Fibroblast of gingiva (primary cell): ENCODE measurements at regions not wholly inside any gene's neighbourhood (a gene's known extent, or its start where the extent isn't known, plus 50 kb on each side); places are given as distances from the start of the nearest gene placed in this dataset.
A peak's percentile ranks its signal among the peaks of the same experiment; 100 is the strongest.

ENCODE experiments used
- DNase-seq: peaks from one replicate; pipeline ENCODE4 v3.0.0-alpha.2; 2011; ENCODE audit warnings: low read depth

DNA sequence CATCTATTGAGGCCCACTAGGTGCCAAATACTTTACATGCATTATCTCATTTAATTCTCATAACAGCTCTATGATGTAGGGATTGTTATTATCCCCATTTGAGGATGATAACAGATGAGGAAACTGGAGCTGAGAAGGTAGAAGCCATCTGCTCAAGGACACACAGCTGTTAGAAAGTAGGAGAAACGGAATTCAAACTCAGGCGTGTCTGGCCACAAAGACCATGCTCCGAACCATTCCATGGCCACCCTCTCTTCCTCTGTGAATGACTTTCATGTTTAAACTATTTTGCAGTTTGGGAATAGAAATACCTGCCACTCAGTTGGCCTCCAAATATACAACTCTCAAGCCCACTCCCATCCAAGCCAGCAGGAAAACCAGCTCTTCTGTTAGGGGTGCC, 87.6 kb upstream of the ANKRD55 start:
- DNase-seq = no peak

DNA sequence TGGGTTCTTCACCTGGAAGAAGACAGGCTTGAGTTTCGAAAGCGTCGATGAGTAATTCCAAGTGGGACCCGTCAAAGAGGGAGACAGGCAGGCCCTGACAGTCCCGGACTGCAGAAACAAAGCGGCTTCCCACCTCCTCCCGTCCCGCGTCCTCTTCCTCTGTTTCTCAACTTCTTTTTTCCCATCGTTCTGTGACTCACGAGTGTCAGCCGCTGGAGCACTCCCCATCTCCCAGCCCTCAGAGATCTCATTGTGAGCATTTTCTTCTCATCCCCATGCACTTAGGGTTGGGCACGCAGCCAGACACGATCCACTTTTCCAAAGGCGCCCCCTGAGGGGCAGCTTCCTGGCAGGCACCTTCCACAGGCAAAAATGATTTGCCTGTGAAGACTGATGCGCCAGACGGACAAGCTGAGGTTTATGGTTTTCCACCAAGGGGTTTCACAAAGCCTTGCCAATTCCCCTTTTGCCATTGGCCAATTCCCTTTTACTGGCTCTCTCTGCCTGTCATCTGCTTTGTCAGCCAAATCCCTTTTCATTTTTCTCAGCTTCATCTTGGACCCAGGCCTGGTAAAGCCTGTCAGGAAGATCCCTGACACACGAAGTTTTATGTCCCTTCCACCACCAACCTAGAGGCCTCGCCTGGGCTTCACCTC, 86.5 kb upstream of the ANKRD55 start:
- DNase-seq = no peak

DNA sequence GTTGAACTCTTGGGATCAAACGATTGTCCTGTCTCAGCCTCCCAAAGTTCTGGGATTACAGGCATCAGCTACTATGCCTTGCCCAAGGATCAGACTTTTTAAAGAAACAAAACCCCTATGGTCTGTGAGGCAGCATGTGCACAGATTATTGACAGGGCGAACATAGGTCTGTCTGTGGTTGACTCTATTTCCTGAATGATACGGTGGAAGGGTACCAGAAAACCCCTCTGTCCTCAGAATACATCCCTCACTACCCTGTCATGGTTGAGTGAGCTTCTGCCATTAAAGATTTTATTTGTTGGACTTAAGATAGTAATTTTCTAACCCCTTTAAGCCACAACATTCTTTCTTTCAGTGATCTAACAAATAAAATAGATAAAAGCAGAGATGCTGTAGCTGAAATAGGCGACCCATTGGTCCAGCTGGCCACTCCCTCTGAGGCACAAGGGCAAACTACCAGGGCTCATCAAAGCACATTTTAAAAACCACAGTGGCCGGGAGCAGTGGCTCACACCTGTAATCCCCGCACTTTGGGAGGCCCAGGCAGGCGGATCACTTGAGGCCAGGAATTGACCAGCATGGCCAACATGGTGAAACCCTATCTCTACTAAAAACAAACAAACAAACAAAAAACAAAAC, 84.9 kb upstream of the ANKRD55 start:
- DNase-seq = no peak

DNA sequence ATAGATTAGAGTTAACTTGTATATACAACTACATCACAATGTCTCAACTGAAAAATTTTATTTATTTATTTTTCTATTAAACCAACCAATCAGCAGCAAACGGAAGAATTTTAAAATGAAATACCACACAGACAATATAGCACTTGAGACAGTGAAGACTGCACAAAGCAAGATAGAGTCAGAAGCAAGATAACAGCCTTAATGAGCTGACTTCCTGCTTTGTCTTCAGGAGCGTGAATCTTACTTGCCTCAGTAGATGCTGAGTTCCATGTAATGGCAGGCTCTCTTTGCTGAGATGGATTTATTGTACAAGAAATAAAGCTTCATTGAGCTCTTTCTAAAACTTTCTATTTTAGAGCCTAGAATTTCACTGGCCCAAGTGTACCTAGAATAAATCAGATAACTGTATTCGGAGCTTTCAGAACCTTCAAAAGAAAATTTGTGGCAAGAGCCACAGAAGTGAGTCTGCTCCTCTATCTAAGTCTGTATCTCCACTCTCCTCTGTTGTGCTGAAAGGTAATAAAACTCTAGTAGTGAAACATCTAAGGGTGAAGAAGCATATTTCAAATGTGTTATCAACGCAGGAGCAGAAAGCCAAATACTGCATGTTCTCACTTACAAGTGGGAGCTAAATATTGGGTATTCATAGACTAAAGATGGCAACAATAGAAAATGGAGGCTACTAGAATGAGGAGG, 83.3 kb upstream of the ANKRD55 start:
- no peak for DNase-seq

DNA sequence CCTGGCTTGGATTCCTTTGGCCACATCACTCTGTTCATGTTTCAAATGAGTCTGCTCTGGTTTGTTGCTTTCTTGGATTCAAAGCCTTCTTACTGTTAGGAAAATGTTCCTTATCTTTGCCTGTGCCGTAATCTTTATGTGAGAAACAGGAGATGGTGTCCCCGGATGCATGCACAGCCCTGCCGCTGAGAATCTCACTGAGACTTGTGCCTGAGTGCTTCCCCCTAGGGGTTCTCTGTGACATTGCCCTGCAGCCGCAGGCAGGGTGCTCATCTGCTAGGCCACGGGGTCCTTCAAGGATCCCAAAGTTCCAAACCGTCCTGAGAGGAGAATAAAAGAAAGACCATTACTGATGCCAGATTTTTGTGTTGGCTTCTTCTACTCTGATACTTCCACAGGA, 81.4 kb upstream of the ANKRD55 start:
- no peak for DNase-seq

DNA sequence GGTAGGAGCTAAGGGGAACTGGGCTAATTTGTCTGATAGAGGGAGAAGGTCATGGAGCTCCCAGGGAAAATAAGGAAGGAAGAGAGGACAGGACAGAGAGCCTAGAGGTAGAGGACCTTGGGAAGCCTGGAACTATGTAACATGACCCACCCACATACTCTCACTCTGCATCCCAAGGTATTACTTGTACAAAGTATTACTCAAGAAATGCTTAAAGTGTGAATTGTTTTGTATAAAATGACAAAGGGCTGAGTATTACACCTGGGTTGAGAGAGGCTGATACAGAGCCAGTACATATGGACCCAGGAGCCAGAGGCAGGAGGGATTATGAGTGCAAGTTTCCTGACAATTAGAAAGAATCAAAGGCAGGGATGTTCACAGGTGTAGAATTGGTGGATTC, 80.5 kb upstream of the ANKRD55 start:
- DNase-seq = no peak

DNA sequence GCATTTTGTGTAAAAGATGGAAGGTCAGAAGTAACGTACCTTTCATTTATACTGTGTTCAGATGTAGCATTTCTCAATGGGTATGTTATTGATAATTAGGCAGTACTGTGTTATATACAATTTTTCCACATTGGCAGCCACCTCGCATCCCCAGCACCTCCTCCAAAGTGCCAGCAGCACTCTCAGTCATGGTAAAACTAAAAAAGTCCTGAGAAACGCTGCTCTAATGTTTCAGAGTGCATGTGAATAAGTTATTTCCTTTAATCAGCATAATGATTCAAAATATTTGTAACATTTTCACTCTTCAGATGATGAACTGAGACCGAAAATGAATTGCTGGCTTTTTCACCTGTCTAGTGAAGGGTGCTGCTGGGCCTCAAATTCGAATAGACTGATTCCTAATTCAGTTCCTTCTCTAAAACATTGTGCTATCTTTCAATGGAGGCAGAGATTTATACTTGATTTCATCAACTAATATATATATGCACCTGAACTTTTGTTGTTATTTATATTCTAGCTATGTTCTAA, 79.9 kb upstream of the ANKRD55 start:
- DNase-seq = no peak

DNA sequence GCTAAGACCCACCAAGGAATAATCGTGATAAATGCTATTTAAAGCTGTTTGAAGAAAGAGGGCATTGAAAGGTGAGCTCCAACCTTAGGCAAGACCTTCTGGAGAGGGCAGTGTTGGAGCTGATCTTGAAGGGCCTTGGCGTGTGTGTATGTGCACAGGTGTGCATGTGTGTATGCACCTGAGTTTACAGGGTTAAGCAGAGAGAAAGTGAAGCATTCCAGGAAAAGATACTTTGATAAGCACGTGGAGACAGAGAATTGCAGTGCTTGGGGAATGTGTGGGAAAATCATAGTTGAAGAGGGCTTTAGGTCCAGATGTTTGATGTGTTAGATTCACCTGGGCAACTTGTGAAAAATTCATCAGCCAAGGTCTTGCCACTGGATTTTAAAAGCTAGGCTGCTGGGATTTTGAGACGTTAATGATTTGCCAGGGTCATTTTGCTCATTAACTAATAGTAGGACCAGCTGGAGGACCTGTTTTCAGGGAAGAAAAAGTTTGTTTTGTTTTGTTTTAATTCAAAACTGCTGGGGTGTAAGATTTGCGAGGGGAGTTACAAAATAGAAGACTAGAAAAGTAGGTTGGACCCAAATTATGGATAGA, 78.3 kb upstream of the ANKRD55 start:
- no peak for DNase-seq

DNA sequence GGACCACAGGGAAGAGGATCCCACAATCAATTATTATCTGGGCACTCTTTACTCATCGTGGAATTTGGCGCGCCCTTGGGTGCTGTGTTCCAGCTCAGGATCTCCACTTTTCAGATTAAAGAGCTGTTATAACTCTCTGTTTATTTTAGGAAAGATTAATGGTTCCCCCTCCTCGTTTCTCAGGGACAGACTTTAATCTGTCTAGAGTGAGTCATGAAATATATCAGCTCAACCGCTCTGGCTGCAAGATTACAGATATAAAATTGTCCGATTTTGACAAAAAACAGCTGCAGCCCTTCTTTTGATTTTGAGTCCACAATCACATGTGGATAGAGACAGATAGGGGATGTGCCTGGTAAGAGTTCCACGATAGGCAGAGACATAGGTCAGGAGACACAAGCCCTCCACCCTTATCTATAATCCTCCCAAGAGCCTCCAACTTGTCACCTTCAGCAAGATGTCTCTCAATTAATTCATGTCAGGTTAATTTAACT, 77.6 kb upstream of the ANKRD55 start:
- no peak for DNase-seq

DNA sequence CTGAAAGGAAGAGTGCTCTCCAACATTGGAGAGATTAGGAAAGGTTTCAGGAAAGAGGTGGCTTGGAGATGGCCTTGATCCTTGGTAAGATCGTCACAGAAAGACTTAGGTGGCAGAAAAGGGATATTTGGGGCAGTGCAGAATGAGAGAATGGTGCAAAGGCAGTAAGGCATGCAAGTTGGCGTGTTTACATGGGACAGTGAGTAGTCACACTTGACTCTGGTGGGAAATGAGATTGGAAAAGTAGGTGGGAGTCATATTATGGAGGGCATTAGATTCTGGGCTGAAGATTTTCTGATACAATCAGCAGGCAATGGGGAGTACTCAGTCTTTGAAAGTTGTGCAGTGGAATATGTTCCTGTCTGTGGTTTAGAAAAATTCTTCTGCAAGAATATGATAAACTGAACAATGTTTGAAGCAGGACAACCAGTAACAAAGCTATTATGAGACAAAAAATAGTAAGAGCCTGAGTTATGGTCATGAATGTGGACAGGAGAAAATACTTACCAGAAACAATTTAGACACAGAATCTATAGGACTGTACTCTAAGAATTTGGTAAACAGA, 76.2 kb upstream of the ANKRD55 start:
- no peak for DNase-seq

DNA sequence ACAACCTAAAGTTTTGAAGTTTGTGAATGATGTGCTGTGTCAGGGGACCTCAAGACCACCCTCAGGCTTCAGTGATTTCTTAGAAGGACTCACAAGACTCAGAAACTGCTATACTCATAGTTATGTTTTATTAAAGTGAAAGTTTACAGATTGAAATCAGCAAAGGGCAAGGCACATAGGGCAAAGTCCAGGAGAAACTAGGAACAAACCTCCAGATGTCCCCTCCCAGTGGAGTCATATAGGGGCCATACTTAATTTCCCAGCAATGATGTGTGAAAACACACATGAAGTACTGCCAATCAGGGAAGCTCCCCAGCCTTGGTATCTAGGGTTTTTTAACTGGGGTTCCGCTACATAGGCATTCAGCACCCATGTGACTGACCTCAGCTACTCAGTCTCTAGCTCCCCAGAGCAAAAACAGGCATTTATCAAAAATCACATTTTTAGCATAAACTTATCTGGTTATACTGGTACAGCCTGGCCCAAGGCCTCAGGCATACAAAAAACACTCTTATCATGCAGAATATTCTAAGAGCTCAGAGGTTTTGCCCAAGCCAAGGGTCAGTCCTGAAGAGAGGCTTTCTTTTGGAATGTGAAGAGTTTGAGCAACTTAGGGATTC, 74.7 kb upstream of the ANKRD55 start:
- DNase-seq = no peak

DNA sequence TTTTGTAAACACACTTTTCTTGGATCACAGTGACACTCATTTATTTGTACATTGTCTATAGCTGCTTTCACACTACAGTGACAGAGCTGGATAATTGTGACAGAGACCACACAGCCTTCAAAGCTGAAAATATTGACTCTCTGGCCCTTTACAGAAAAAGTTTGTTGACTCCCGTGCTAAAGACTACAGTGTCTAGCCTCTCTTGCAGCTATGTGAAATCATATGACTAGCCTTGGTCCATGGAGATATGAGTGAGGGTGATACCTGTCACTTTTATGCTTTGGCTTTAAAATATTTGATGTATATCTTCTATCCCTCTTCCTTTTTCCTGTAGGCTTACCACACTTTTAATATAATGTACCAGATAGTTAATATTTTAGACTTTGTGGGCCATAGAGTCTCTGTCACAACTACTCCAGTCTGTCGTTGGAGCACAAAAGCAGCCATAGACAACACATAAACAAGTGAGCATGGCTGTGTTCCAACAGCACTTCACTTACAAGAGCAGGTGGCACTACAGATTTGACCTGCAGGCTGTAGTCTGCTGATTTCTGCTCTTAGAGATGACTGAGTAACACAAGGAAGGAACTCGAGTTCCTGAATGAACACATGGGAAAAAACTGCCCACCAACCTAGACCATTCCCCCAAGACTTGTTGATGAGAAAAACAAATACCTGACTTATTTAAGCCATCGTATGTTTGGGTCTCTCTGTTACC, 73.5 kb upstream of the ANKRD55 start:
- DNase-seq = no peak

DNA sequence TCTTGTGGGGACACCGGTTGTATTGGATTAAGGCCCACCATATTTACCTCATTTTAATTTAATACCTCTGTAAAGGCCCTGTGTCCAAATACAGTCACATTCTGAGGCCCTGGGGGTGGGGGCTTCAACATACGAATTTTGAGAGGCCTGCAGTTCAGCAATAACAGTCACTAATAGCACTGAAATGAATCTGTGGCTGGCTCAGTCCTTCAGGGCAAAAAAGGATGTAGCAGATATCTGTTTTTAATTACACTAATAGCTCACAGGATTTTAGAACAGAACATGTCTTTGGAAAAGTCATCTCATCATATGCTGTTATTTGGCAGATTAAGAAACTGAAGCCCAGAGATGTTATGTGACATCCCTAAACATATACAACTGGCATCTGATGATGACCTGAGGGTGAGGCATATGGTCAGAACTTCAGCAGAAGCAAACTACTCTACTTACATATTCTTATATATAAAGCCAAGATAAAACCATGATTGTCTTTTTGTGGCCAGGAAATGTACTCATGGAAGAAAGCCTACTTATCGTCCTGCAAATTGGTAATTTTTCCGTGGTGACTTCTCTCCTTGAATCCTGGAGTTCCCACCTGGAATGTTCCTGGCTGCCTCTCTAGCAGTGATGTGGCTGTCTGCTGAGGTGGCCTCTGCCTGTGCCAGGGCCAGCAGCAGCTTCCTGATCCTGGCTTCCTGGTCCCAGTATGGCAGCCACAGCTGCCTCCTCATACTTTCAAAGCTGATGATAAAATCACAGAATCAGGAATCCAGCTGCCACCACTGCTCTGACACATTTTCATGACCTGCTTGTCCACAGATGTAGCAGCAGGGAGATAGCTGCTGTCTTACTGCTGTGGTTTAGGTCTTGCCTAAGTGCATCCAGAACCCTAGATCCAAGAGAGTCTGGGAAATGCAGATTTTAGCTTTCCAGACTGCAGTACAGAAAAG, 72.1 kb upstream of the ANKRD55 start:
- peak; percentile 66 for DNase-seq

DNA sequence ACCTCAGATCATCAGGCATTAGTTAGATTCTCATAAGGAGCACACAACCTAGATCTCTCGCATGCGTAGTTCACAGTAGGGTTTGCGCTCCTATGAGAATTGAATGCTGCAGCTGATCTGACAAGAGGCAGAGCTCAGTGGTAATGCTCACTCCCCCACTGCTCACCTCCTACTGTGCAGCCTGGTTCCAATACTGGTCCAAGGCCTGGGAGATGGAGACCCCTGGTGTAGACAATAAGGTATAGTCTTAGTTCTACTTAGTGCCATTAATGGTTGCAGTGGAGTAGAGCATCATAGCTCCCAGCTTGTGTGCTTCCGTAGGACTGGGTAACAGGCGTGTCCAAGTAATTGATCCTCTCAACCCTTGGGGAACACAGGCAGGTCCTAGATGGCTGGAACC, 70.4 kb upstream of the ANKRD55 start:
- DNase-seq = no peak

DNA sequence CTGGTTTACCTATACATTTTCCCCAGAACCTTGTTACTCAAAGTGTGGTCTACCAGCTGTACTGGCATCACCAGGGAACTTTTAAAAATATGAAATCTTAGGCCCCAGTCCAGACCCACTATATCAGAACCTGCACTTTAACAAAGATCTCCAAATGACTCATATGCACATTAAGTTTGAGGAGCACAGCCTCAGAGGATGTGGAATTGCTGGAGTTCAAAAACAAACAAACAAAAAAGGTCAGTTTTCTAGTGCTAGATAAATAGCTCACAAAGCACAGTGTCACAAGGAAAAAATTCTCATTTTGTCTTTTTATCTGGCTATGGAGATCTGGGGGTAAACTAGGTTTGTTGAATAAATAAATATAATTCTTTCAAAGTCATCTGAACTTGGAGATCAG, 68.9 kb upstream of the ANKRD55 start:
- peak; percentile 32 for DNase-seq

DNA sequence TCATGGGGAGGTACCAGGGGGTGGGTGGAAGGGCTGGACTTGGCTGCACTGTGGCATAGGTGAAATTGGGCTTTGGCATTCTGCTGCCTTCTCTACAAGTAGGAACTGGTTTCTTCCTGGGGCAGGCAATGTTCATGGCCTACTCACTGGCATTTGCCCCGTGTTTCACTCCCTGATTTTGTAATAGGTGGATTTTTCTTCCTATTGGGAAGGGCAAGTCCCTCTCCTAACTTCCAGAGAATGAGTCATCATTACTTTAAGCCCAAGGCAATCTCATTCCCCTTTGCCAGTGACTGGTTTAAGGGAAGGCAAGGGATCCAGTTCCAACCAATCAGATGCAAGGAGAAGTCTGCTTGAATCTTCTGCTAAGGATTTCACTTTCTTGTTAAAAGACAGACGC, 67.9 kb upstream of the ANKRD55 start:
- DNase-seq = peak; percentile 27

DNA sequence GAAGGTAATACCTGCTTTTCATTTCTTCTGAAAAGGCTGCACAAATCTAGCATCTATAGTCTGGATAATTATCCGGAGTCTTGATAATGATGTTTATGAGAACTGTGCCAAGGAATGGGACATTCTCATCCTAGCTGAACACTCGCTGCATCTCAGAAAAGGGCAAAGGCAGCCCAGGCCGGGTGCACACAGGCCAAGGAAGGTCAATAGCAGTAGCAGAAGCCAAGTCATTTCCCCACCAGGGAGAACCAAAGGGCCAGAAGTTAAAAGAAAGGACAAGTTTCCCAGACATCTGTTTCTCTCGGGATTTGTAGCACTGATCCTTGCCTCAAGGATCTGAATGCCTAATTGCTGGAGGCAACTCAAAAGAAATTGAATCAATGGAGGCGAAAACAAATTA, 66.1 kb upstream of the ANKRD55 start:
- no peak for DNase-seq

DNA sequence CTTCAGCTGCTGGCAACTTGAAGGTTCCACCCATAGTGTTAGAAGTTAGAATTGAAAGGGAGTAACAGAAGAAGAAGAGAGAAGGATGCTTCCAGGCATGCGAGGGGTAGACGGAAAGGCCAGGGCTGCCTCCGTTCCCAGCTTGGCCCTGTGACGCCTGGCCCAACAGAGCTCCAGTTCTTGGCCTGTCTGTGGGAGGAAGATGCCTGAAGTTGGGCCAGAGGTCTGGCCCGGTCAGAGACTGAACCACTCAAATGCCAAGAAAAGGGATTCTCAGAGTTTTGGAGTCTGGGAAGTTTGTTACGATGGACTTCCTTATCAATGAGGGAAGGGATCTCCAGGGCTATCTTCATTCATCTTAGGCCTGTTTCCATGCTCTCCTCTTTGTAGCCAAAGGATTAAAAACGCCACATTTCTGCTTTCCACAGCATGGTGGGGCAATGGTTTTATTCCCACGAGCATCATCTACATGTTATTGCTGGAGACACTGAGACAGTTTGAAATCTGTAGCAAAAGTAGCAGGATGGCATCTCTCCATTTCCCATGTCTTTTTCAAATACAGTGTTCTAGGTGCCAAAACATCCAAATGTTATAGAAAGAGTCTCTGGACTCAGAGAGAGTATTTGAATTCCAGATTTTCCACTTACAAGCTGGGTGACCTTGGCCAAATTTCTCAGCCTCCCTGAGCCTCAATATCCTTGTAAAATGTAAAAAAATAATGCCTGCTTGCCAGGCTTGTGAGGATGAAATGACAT, 65.4 kb upstream of the ANKRD55 start:
- no peak for DNase-seq

DNA sequence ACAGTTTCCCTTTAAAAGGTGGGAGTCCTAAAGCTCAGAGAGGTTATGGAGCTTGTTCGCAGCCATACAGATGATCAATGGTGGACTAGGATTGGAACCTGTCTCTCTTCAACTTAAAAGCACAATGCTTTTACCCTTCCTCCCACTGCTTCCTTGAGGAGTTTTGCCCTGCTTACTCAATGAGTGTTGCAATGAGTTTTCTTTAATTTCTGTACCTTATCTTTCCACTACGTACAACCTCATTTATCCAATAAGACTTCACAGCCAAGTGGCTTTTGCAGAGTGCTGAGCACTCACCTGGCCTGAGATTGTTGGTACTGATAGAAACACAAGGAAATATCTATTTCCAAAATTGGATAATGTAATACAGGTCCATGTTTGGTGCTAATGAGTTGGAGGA, 64.7 kb upstream of the ANKRD55 start:
- no peak for DNase-seq
